ENCODE measurements at regions not wholly inside any gene's neighbourhood (a gene's known extent, or its start where the extent isn't known, plus 50 kb on each side); places are given as distances from the start of the nearest gene placed in this dataset.

DNA sequence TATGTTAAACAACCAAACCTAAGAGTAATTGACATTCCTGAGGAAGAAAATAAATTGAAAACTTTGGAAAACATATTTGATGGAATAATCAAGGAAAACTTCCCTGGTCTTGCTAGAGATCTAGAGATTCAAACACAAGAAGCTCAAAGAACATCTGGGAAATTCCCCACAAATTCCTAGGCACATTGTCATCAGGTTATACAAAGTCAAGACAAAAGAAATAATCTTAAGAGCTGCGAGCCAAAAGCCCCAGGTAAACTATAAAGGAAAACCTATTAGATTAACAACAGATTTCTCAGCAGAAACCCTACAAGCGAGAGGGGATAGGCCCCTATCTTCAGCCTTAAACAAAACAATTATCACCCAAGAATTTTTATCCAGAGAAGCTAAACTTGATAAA is 1082.0 kb upstream of the IGFBP7 start:
- H4K20me1 ChIP-seq (replicated peaks; ENCODE audit: insufficient read depth), result no peaks in the 10 kb centered on the region
- peak overlapping the region; percentile 34; the same call in 1 of the 2 replicates for H3K27ac Mint-ChIP-seq
- no peaks in the 10 kb centered on the region for H3K27me3 ChIP-seq (ENCODE audit: insufficient read depth)
- DNase-seq (ENCODE audit: low spot score), result peak; percentile 62
- no peaks in the 10 kb centered on the region; the same call in 1 of the 2 replicates for H3K9me2 ChIP-seq (ENCODE audit: insufficient read depth)
- no peak overlapping the region for H3K27ac ChIP-seq (ENCODE audit: low read depth)
- H2AFZ ChIP-seq, result no peak overlapping the region
- no peak overlapping the region for H3K4me2 ChIP-seq
- H3K4me1 Mint-ChIP-seq, result peaks cover 10% of the 10 kb centered on the region
- TF ChIP-seq, protein P1, sequence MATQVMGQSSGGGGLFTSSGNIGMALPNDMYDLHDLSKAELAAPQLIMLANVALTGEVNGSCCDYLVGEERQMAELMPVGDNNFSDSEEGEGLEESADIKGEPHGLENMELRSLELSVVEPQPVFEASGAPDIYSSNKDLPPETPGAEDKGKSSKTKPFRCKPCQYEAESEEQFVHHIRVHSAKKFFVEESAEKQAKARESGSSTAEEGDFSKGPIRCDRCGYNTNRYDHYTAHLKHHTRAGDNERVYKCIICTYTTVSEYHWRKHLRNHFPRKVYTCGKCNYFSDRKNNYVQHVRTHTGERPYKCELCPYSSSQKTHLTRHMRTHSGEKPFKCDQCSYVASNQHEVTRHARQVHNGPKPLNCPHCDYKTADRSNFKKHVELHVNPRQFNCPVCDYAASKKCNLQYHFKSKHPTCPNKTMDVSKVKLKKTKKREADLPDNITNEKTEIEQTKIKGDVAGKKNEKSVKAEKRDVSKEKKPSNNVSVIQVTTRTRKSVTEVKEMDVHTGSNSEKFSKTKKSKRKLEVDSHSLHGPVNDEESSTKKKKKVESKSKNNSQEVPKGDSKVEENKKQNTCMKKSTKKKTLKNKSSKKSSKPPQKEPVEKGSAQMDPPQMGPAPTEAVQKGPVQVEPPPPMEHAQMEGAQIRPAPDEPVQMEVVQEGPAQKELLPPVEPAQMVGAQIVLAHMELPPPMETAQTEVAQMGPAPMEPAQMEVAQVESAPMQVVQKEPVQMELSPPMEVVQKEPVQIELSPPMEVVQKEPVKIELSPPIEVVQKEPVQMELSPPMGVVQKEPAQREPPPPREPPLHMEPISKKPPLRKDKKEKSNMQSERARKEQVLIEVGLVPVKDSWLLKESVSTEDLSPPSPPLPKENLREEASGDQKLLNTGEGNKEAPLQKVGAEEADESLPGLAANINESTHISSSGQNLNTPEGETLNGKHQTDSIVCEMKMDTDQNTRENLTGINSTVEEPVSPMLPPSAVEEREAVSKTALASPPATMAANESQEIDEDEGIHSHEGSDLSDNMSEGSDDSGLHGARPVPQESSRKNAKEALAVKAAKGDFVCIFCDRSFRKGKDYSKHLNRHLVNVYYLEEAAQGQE (IDR thresholded peaks at IDR 0.05; ENCODE audit: unreplicated experiment), result no peak
- TF ChIP-seq STAT1 (IDR thresholded peaks at IDR 0.05; ENCODE audit: unreplicated experiment) (no peak), ZNF114 (CRISPR knock-in tag; IDR thresholded peaks at IDR 0.05) (no peak)
- H3K36me3 ChIP-seq (ENCODE audit: insufficient read depth), result no peaks in the 10 kb centered on the region
- H3K4me3 ChIP-seq, result no peak overlapping the region
- H3K4me3 Mint-ChIP-seq, result no peak overlapping the region
- H3K4me1 ChIP-seq (ENCODE audit: insufficient read depth), result no peaks in the 10 kb centered on the region
- H3K9me3 Mint-ChIP-seq, result peaks cover 3% of the 10 kb centered on the region; the same call in 1 of the 3 replicates
- no peak; the same call in 2 of the 3 replicates for ATAC-seq
- peaks cover 8% of the 10 kb centered on the region for H3K36me3 Mint-ChIP-seq (ENCODE audit: low read depth)
- no peaks in the 10 kb centered on the region for H3K27me3 Mint-ChIP-seq (ENCODE audit: insufficient read depth, low read depth, poor library complexity)
- no peaks in the 10 kb centered on the region for H3K79me2 ChIP-seq (replicated peaks; ENCODE audit: insufficient read depth)
- no peaks in the 10 kb centered on the region for H3F3A ChIP-seq (replicated peaks; ENCODE audit: low read depth)

DNA sequence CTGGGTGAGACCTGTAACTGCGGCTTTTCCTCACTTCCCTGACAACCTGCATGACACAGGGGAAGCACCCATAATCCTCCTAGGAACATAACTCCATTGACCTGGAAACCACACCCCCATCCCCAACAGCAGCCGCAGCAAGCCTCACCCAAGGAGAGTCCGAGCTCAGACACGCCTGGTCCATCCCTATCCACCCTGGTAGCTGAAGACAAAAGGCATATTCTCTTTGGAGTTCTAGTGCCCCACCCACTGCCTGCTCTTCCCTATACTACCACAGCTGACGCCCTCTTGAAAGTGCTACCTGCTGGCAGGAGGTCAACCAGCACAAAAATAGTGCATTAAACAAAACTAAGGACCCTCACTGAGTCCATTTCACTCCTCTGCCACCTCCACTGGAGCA is 1080.9 kb upstream of the IGFBP7 start:
- no peak overlapping the region for H3K4me3 ChIP-seq
- H3K27me3 Mint-ChIP-seq (ENCODE audit: insufficient read depth, low read depth, poor library complexity), result no peaks in the 10 kb centered on the region
- no peaks in the 10 kb centered on the region for H4K20me1 ChIP-seq (replicated peaks; ENCODE audit: insufficient read depth)
- H3K27me3 ChIP-seq (ENCODE audit: insufficient read depth), result no peaks in the 10 kb centered on the region
- no peak overlapping the region for H3K4me2 ChIP-seq
- H3K36me3 Mint-ChIP-seq (ENCODE audit: low read depth), result peaks cover 8% of the 10 kb centered on the region
- H3K36me3 ChIP-seq (ENCODE audit: insufficient read depth), result no peaks in the 10 kb centered on the region
- peaks cover 3% of the 10 kb centered on the region; the same call in 1 of the 3 replicates for H3K9me3 Mint-ChIP-seq
- H3K4me1 Mint-ChIP-seq, result peaks cover 10% of the 10 kb centered on the region
- no peak overlapping the region for H3K4me3 Mint-ChIP-seq
- H3F3A ChIP-seq (replicated peaks; ENCODE audit: low read depth), result no peaks in the 10 kb centered on the region
- H3K4me1 ChIP-seq (ENCODE audit: insufficient read depth), result no peaks in the 10 kb centered on the region
- no peaks in the 10 kb centered on the region for H3K79me2 ChIP-seq (replicated peaks; ENCODE audit: insufficient read depth)
- H3K27ac ChIP-seq (ENCODE audit: low read depth), result no peak overlapping the region
- no peak for DNase-seq (ENCODE audit: low spot score)
- ATAC-seq, result no peak
- no peaks in the 10 kb centered on the region; the same call in 1 of the 2 replicates for H3K9me2 ChIP-seq (ENCODE audit: insufficient read depth)
- H3K27ac Mint-ChIP-seq, result no peak overlapping the region
- H2AFZ ChIP-seq, result no peak overlapping the region
- TF ChIP-seq STAT1 (IDR thresholded peaks at IDR 0.05; ENCODE audit: unreplicated experiment), result no peak
- TF ChIP-seq, protein P1 (IDR thresholded peaks at IDR 0.05; ENCODE audit: unreplicated experiment), result no peak
- TF ChIP-seq, protein P2, sequence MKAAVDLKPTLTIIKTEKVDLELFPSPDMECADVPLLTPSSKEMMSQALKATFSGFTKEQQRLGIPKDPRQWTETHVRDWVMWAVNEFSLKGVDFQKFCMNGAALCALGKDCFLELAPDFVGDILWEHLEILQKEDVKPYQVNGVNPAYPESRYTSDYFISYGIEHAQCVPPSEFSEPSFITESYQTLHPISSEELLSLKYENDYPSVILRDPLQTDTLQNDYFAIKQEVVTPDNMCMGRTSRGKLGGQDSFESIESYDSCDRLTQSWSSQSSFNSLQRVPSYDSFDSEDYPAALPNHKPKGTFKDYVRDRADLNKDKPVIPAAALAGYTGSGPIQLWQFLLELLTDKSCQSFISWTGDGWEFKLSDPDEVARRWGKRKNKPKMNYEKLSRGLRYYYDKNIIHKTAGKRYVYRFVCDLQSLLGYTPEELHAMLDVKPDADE (IDR thresholded peaks at IDR 0.05), result no peak
- TF ChIP-seq, protein P3, sequence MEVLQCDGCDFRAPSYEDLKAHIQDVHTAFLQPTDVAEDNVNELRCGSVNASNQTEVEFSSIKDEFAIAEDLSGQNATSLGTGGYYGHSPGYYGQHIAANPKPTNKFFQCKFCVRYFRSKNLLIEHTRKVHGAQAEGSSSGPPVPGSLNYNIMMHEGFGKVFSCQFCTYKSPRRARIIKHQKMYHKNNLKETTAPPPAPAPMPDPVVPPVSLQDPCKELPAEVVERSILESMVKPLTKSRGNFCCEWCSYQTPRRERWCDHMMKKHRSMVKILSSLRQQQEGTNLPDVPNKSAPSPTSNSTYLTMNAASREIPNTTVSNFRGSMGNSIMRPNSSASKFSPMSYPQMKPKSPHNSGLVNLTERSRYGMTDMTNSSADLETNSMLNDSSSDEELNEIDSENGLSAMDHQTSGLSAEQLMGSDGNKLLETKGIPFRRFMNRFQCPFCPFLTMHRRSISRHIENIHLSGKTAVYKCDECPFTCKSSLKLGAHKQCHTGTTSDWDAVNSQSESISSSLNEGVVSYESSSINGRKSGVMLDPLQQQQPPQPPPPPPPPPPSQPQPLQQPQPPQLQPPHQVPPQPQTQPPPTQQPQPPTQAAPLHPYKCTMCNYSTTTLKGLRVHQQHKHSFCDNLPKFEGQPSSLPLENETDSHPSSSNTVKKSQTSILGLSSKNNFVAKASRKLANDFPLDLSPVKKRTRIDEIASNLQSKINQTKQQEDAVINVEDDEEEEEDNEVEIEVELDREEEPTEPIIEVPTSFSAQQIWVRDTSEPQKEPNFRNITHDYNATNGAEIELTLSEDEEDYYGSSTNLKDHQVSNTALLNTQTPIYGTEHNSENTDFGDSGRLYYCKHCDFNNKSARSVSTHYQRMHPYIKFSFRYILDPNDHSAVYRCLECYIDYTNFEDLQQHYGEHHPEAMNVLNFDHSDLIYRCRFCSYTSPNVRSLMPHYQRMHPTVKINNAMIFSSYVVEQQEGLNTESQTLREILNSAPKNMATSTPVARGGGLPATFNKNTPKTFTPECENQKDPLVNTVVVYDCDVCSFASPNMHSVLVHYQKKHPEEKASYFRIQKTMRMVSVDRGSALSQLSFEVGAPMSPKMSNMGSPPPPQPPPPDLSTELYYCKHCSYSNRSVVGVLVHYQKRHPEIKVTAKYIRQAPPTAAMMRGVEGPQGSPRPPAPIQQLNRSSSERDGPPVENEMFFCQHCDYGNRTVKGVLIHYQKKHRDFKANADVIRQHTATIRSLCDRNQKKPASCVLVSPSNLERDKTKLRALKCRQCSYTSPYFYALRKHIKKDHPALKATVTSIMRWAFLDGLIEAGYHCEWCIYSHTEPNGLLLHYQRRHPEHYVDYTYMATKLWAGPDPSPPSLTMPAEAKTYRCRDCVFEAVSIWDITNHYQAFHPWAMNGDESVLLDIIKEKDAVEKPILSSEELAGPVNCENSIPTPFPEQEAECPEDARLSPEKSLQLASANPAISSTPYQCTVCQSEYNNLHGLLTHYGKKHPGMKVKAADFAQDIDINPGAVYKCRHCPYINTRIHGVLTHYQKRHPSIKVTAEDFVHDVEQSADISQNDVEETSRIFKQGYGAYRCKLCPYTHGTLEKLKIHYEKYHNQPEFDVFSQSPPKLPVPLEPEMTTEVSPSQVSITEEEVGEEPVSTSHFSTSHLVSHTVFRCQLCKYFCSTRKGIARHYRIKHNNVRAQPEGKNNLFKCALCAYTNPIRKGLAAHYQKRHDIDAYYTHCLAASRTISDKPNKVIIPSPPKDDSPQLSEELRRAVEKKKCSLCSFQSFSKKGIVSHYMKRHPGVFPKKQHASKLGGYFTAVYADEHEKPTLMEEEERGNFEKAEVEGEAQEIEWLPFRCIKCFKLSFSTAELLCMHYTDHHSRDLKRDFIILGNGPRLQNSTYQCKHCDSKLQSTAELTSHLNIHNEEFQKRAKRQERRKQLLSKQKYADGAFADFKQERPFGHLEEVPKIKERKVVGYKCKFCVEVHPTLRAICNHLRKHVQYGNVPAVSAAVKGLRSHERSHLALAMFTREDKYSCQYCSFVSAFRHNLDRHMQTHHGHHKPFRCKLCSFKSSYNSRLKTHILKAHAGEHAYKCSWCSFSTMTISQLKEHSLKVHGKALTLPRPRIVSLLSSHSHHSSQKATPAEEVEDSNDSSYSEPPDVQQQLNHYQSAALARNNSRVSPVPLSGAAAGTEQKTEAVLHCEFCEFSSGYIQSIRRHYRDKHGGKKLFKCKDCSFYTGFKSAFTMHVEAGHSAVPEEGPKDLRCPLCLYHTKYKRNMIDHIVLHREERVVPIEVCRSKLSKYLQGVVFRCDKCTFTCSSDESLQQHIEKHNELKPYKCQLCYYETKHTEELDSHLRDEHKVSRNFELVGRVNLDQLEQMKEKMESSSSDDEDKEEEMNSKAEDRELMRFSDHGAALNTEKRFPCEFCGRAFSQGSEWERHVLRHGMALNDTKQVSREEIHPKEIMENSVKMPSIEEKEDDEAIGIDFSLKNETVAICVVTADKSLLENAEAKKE (CRISPR knock-in tag; IDR thresholded peaks at IDR 0.05), result no peak
- TF ChIP-seq EZH2 (IDR thresholded peaks at IDR 0.05; ENCODE audit: low read depth, unreplicated experiment), result no peak

Data from GM23338 (cell line).